CD4-positive, alpha-beta memory T cell (primary cell): ENCODE measurements at regions not wholly inside any gene's neighbourhood (a gene's known extent, or its start where the extent isn't known, plus 50 kb on each side); places are given as distances from the start of the nearest gene placed in this dataset.

Experiments
- CTCF ChIA-PET: fragments of 350-600 bp; sonication (Branson Sonifier 250); formaldehyde crosslinking; loops from one replicate; lab custom pipeline; 2021; ENCODE audit warnings: inconsistent platforms; ENCODE audit not compliant: partially characterized antibody; lab: Charles Lee
- POLR2A ChIA-PET: fragments of 350-600 bp; sonication (Branson Sonifier 250); formaldehyde crosslinking; loops from one replicate; lab custom pipeline; 2021; ENCODE audit not compliant: partially characterized antibody; lab: Charles Lee
- DNase-seq, 5 donors: peaks; one replicate each; pipeline versions ENCODE4 v3.0.0 to v3.0.0-alpha.2; 2020 to 2022; ENCODE audit warnings: mixed read lengths in 1 of 5
- H3K27ac ChIP-seq: one replicate; pipeline ENCODE4 v1.7.0; 2013; ENCODE audit warnings: low read depth, low read length
- H3K27me3 ChIP-seq: 2 replicates; pipeline ENCODE4 v1.7.0; 2013; ENCODE audit warnings: mild to moderate bottlenecking, low read length, moderate library complexity; ENCODE audit not compliant: insufficient read depth
- H3K36me3 ChIP-seq: 2 replicates; pipeline ENCODE4 v1.7.0; 2013; ENCODE audit warnings: mild to moderate bottlenecking, low read length, moderate library complexity; ENCODE audit not compliant: insufficient read depth
- H3K4me1 ChIP-seq: 2 replicates; pipeline ENCODE4 v1.7.0; 2013; ENCODE audit warnings: mild to moderate bottlenecking, low read length, moderate library complexity; ENCODE audit not compliant: insufficient read depth
- H3K4me3 ChIP-seq, 2 donors: one replicate each; pipeline ENCODE4 v1.7.0; 2013; ENCODE audit warnings: low read length in 2 of 2, mild to moderate bottlenecking in 1 of 2
- H3K9me3 ChIP-seq, 2 donors: one replicate each; pipeline ENCODE4 v1.7.0; 2013; ENCODE audit warnings: low read length in 2 of 2, control low read depth in 1 of 2; ENCODE audit not compliant: control insufficient read depth in 1 of 2
- H3K27ac Mint-ChIP-seq, 7 donors: one replicate each; pipeline ENCODE4 v1.8.0; 2020 to 2021; ENCODE audit warnings: mixed read lengths in 7 of 7, mild to moderate bottlenecking in 6 of 7, inconsistent platforms in 3 of 7, moderate library complexity in 3 of 7
- H3K27me3 Mint-ChIP-seq, 2 donors: one replicate each; pipeline ENCODE4 v1.8.0; 2020 to 2021; ENCODE audit warnings: mixed read lengths in 2 of 2
- H3K36me3 Mint-ChIP-seq, 2 donors: one replicate each; pipeline ENCODE4 v1.8.0; 2020 to 2021; ENCODE audit warnings: mixed read lengths in 2 of 2, inconsistent platforms in 1 of 2, mild to moderate bottlenecking in 1 of 2
- H3K4me1 Mint-ChIP-seq, 4 donors: one replicate each; pipeline ENCODE4 v1.8.0; 2020 to 2021; ENCODE audit warnings: mixed read lengths in 4 of 4, mild to moderate bottlenecking in 1 of 4
- H3K4me3 Mint-ChIP-seq, 8 donors: one replicate each; pipeline ENCODE4 v1.8.0; 2020 to 2021; ENCODE audit warnings: mixed read lengths in 8 of 8, mild to moderate bottlenecking in 7 of 8, moderate library complexity in 6 of 8, inconsistent platforms in 3 of 8
- H3K9me3 Mint-ChIP-seq, 8 donors: one replicate each; pipeline ENCODE4 v1.8.0; 2020 to 2021; ENCODE audit warnings: mixed read lengths in 8 of 8, mild to moderate bottlenecking in 5 of 8, inconsistent platforms in 3 of 8, moderate library complexity in 1 of 8
- intact Hi-C: fragments of 100-400 bp; cut with micrococcal nuclease; formaldehyde crosslinking; loops from one replicate; pipeline ENCODE4 v1.15.1; 2023

- Mint-ChIP-seq H3K27ac (no peak overlapping the region), H3K9me3 (no peaks in the 10 kb centered on the region), H3K4me1 (peaks cover 0 to 7% (median 6%) of the 10 kb centered on the region in 4 donors), H3K36me3 (no peaks in the 10 kb centered on the region), H3K27me3 (peaks cover 3 to 21% of the 10 kb centered on the region in 2 donors), H3K4me3 (no peak overlapping the region)
- POLR2A ChIA-PET = no interaction called here
- no peak overlapping the region for H3K4me3 ChIP-seq
- CTCF ChIA-PET = interaction anchor here (1.3 kb wide), 1 partner anchor 17 kb away, joined by 4 read pairs; no protein-coding TSS in a partner anchor
- no peaks in the 10 kb centered on the region for H3K36me3 ChIP-seq
- no peaks in the 10 kb centered on the region for H3K27me3 ChIP-seq
- H3K4me1 ChIP-seq = no peaks in the 10 kb centered on the region
- H3K9me3 ChIP-seq = no peaks in the 10 kb centered on the region
- intact Hi-C loops = no loop called here
- DNase-seq = no peak
- H3K27ac ChIP-seq = no peak overlapping the region
Observed at GRCh38 chr6:814378-815347, 121.7 kb upstream of the EXOC2 start.

- Histone ChIP-seq H3K36me3 (no peaks in the 10 kb centered on the region), H3K27ac (no peak overlapping the region), H3K9me3 (no peaks in the 10 kb centered on the region), H3K4me3 (no peak overlapping the region), H3K4me1 (no peaks in the 10 kb centered on the region), H3K27me3 (no peaks in the 10 kb centered on the region)
- intact Hi-C loops = no loop called here
- H3K4me3 Mint-ChIP-seq = no peak overlapping the region
- H3K4me1 Mint-ChIP-seq = peaks cover 0 to 5% (median 4%) of the 10 kb centered on the region in 4 donors
- H3K9me3 Mint-ChIP-seq = no peaks in the 10 kb centered on the region
- POLR2A ChIA-PET = no interaction called here
- no peak for DNase-seq
- CTCF ChIA-PET = no interaction called here
- H3K27me3 Mint-ChIP-seq = peaks cover 3% of the 10 kb centered on the region in 2 donors
- no peak overlapping the region for H3K27ac Mint-ChIP-seq
- H3K36me3 Mint-ChIP-seq = no peaks in the 10 kb centered on the region
Observed at GRCh38 chr6:811831-812230, 118.9 kb upstream of the EXOC2 start.

DNA sequence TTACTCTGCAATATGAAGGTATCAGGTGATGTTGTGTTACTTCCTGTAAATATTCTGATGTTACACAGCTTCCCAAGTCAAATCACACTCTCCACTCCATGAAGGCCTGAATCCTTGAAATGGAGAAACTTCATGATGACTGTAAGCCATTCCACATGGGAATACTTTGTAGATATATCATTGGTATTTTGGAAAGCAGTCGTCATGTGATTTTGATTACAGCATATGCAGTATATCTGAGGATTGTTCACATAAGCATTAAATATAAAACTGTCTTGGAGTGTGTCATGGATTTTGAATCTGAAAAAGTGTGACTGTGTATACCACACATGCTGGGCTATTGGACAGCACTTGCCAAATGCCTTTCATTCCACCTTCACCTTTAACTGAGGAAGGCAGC lies 118.3 kb upstream of the EXOC2 start:
- Histone ChIP-seq H3K4me1 (no peaks in the 10 kb centered on the region), H3K9me3 (no peaks in the 10 kb centered on the region), H3K4me3 (no peak overlapping the region), H3K36me3 (no peaks in the 10 kb centered on the region), H3K27me3 (no peaks in the 10 kb centered on the region), H3K27ac (no peak overlapping the region)
- ChIA-PET CTCF (no interaction called here), POLR2A (no interaction called here)
- no peak for DNase-seq
- Mint-ChIP-seq H3K36me3 (no peaks in the 10 kb centered on the region), H3K4me3 (no peak overlapping the region), H3K4me1 (no peaks in the 10 kb centered on the region), H3K27ac (no peak overlapping the region), H3K9me3 (no peaks in the 10 kb centered on the region), H3K27me3 (peaks cover 3% of the 10 kb centered on the region in 2 donors)
- intact Hi-C loops = no loop called here

DNA sequence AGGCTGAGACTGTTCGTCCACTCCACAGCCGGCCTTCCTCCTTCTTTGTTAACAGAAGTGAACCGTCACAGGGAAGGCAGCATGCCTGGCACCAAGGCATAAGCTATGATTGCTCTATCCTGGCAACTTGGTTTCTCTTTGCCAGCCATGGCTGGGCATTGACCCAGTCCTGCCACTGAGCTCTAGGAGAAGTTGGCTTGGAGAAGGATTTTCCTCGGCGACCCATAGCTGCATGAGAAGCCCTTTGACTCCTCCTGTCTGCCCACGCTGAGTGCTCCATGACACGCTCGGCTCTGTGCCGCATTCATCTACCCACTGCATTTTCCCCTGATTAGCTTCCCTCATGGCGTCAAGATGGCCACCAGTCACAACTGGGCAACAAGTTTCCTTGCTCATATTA lies 111.8 kb upstream of the EXOC2 start:
- ChIA-PET POLR2A (no interaction called here), CTCF (interaction anchor here (1.5 kb wide), 1 partner anchor 16 kb away, joined by 3 read pairs; no protein-coding TSS in a partner anchor)
- Mint-ChIP-seq H3K4me1 (no peaks in the 10 kb centered on the region), H3K9me3 (no peaks in the 10 kb centered on the region), H3K4me3 (no peak overlapping the region), H3K36me3 (no peaks in the 10 kb centered on the region), H3K27ac (no peak overlapping the region), H3K27me3 (peaks cover 11 to 17% of the 10 kb centered on the region in 2 donors)
- H3K27ac ChIP-seq = no peak overlapping the region
- H3K27me3 ChIP-seq = no peaks in the 10 kb centered on the region
- H3K36me3 ChIP-seq = no peaks in the 10 kb centered on the region
- DNase-seq = no peak
- no peak overlapping the region for H3K4me3 ChIP-seq
- intact Hi-C loops = no loop called here
- H3K4me1 ChIP-seq = no peaks in the 10 kb centered on the region
- H3K9me3 ChIP-seq = no peaks in the 10 kb centered on the region

DNA sequence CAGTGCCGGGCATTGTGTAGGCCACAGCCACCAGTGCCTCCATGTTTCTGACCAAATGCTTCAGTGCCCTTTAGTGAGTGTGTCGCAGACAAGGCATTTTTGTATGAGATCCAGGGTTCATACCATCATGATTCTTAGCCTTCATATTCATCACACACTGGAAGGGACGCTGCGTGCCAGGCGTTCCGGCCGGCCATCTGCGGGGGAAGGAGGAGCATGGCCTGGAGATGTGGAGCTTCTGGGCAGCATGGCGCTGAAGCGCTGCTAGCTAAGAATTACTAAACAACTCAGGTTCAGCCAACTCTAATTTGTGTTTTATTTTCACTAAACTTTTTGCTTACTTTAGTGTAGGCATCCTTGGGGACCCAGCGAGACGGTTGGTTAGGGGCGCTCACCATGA lies 111.4 kb upstream of the EXOC2 start:
- H3K27ac ChIP-seq = no peak overlapping the region
- DNase-seq = no peak
- H3K4me3 Mint-ChIP-seq = no peak overlapping the region
- no peaks in the 10 kb centered on the region for H3K4me1 Mint-ChIP-seq
- H3K9me3 Mint-ChIP-seq = no peaks in the 10 kb centered on the region
- H3K27ac Mint-ChIP-seq = no peak overlapping the region
- intact Hi-C loops = no loop called here
- ChIA-PET POLR2A (no interaction called here), CTCF (interaction anchor here (1.5 kb wide), 1 partner anchor 15 kb away, joined by 3 read pairs; no protein-coding TSS in a partner anchor)
- no peaks in the 10 kb centered on the region for H3K9me3 ChIP-seq
- peaks cover 11 to 22% of the 10 kb centered on the region in 2 donors for H3K27me3 Mint-ChIP-seq
- no peaks in the 10 kb centered on the region for H3K36me3 ChIP-seq
- no peaks in the 10 kb centered on the region for H3K4me1 ChIP-seq
- no peak overlapping the region for H3K4me3 ChIP-seq
- H3K36me3 Mint-ChIP-seq = no peaks in the 10 kb centered on the region
- no peaks in the 10 kb centered on the region for H3K27me3 ChIP-seq

- DNase-seq = no peak
- ChIA-PET POLR2A (no interaction called here), CTCF (interaction anchor here (1.0 to 1.5 kb wide), 2 partner anchors 10 to 14 kb away, joined by 3 read pairs; no protein-coding TSS in a partner anchor)
- no peak overlapping the region for H3K4me3 Mint-ChIP-seq
- Histone ChIP-seq H3K4me1 (no peaks in the 10 kb centered on the region), H3K27ac (no peak overlapping the region), H3K36me3 (no peaks in the 10 kb centered on the region), H3K27me3 (no peaks in the 10 kb centered on the region), H3K4me3 (no peak overlapping the region), H3K9me3 (no peaks in the 10 kb centered on the region)
- H3K9me3 Mint-ChIP-seq = no peaks in the 10 kb centered on the region
- H3K4me1 Mint-ChIP-seq = no peaks in the 10 kb centered on the region
- no peak overlapping the region for H3K27ac Mint-ChIP-seq
- peaks cover 11 to 24% of the 10 kb centered on the region in 2 donors for H3K27me3 Mint-ChIP-seq
- intact Hi-C loops = no loop called here
- no peaks in the 10 kb centered on the region for H3K36me3 Mint-ChIP-seq
Observed at GRCh38 chr6:803191-803977, 110.4 kb upstream of the EXOC2 start.

DNA sequence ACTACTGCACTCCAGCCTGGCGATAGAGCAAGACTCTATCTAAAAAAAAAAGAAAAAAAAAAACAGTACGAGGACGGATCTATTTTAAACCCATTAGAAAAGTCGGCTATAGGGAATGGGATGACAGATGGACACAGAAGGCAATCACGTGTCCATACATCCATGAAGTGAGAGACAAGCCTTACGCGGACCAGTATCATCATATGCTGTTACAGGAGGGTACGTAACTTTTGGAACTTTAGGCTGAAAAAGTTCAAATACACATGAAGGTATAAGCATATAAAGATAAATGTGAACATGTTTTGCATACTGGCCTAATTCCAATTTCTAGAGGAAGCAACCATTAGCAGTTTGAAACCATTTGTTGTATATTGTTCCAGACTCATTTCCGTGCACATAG lies 109.8 kb upstream of the EXOC2 start:
- peaks cover 16 to 28% of the 10 kb centered on the region in 2 donors for H3K27me3 Mint-ChIP-seq
- no peaks in the 10 kb centered on the region for H3K36me3 Mint-ChIP-seq
- no peak for DNase-seq
- H3K4me3 ChIP-seq = no peak overlapping the region
- no peaks in the 10 kb centered on the region for H3K9me3 Mint-ChIP-seq
- no peaks in the 10 kb centered on the region for H3K9me3 ChIP-seq
- H3K27ac Mint-ChIP-seq = no peak overlapping the region
- H3K4me3 Mint-ChIP-seq = no peak overlapping the region
- intact Hi-C loops = no loop called here
- ChIA-PET CTCF (interaction anchor here (0.8 kb wide), 1 partner anchor 81 kb away, joined by 3 read pairs; no protein-coding TSS in a partner anchor), POLR2A (no interaction called here)
- no peaks in the 10 kb centered on the region for H3K27me3 ChIP-seq
- H3K27ac ChIP-seq = no peak overlapping the region
- peaks cover 0 to 3% (median 0%) of the 10 kb centered on the region in 4 donors for H3K4me1 Mint-ChIP-seq
- H3K36me3 ChIP-seq = no peaks in the 10 kb centered on the region
- H3K4me1 ChIP-seq = no peaks in the 10 kb centered on the region
